ENCODE measurements at regions not wholly inside any gene's neighbourhood (a gene's known extent, or its start where the extent isn't known, plus 50 kb on each side); places are given as distances from the start of the nearest gene placed in this dataset.
"Not testable (repeated sequence)": the region's sequence is repeated elsewhere in the genome, so short reads cannot be mapped to it uniquely, and the experiment has no call there.

- Histone ChIP-seq H3K36me3 (ENCODE audit: insufficient read depth, low read length) (no peaks in the 10 kb centered on the region), H3K4me3 (ENCODE audit: low read depth, low read length) (no peak overlapping the region), H3K27me3 (ENCODE audit: insufficient read depth, low read length) (no peaks in the 10 kb centered on the region), H3K27ac (ENCODE audit: low read depth, low read length) (no peak overlapping the region), H3K4me1 (ENCODE audit: control insufficient read depth, insufficient read depth, low read length, unreplicated experiment) (no peaks in the 10 kb centered on the region), H2AFZ (ENCODE audit: low read length, unreplicated experiment) (no peak overlapping the region), H3K79me2 (ENCODE audit: control insufficient read depth, insufficient read depth, low read length, unreplicated experiment) (no peaks in the 10 kb centered on the region)
Observed at GRCh38 chr6:144969154-144969553, 684.0 kb downstream of the UTRN start.

- Histone ChIP-seq H3K27ac (ENCODE audit: low read depth, low read length) (no peak overlapping the region), H3K27me3 (ENCODE audit: insufficient read depth, low read length) (no peaks in the 10 kb centered on the region), H2AFZ (ENCODE audit: low read length, unreplicated experiment) (no peak overlapping the region), H3K36me3 (ENCODE audit: insufficient read depth, low read length) (no peaks in the 10 kb centered on the region), H3K79me2 (ENCODE audit: control insufficient read depth, insufficient read depth, low read length, unreplicated experiment) (no peaks in the 10 kb centered on the region), H3K4me1 (ENCODE audit: control insufficient read depth, insufficient read depth, low read length, unreplicated experiment) (no peaks in the 10 kb centered on the region), H3K4me3 (ENCODE audit: low read depth, low read length) (no peak overlapping the region)
Observed at GRCh38 chr6:144969602-144970272, 684.6 kb downstream of the UTRN start.

DNA sequence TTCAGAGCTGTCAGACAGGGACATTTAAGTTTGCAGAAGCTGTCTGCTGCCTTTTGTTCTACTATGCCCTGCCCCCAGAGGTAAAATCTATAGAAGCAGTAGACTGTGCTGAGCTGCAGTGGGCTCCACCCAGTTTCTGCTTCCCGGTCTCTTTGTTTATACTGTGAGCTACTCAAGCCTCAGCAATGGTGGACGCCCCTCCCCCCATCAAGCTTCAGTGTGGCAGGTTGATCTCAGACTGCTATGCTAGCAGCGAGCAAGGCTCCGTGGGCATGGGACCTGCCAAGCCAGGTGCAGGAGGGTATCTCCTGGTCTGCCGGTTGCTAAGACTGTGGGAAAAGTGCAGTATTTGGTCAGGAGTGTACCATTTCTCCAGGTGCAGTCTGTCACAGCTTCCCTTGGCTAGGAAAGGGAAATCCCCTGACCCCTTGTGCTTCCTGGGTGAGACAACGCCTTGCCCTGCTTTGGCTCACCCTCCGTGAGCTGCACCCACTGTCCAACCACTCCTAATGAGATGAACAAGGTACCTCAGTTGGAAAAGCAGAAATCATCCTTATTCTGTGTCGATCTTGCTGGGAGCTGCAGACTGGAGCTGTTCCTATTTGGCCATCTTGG is 692.2 kb downstream of the UTRN start:
- not testable (repeated sequence) for H3K27me3 ChIP-seq (ENCODE audit: insufficient read depth, low read length); H3K4me1 ChIP-seq (ENCODE audit: control insufficient read depth, insufficient read depth, low read length, unreplicated experiment); H3K79me2 ChIP-seq (ENCODE audit: control insufficient read depth, insufficient read depth, low read length, unreplicated experiment); H3K36me3 ChIP-seq (ENCODE audit: insufficient read depth, low read length); H3K4me3 ChIP-seq (ENCODE audit: low read depth, low read length); H3K27ac ChIP-seq (ENCODE audit: low read depth, low read length); H2AFZ ChIP-seq (ENCODE audit: low read length, unreplicated experiment)

GRCh38 chr6:144978208-144978607 is 693.1 kb downstream of the UTRN start:
- H3K27ac ChIP-seq (ENCODE audit: low read depth, low read length) = no peak overlapping the region
- no peak overlapping the region for H3K4me3 ChIP-seq (ENCODE audit: low read depth, low read length)
- no peaks in the 10 kb centered on the region for H3K79me2 ChIP-seq (ENCODE audit: control insufficient read depth, insufficient read depth, low read length, unreplicated experiment)
- no peaks in the 10 kb centered on the region for H3K4me1 ChIP-seq (ENCODE audit: control insufficient read depth, insufficient read depth, low read length, unreplicated experiment)
- no peaks in the 10 kb centered on the region for H3K27me3 ChIP-seq (ENCODE audit: insufficient read depth, low read length)
- H3K36me3 ChIP-seq (ENCODE audit: insufficient read depth, low read length) = no peaks in the 10 kb centered on the region
- no peak overlapping the region for H2AFZ ChIP-seq (ENCODE audit: low read length, unreplicated experiment)

DNA sequence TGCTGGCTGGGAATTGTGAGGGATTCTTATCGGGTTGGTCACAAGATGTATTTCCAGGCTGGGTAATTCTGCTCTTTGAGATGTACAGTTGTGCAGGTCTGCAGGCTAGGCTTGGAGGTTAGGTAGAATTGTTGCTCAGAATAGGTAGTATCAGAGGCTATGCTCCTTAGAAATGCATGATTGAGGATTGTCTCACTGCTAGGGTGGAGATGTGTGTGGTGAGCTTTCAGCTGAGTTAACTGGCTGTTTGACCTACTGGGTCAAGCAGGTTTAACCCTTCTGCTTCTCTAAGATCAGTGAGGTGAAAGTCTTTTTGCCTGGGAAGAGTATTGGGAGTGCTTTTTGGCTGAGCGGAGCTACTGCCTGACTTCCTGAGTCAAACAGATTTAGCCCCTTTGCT is 701.1 kb downstream of the UTRN start:
- no peak overlapping the region for H3K27ac ChIP-seq (ENCODE audit: low read depth, low read length)
- H3K27me3 ChIP-seq (ENCODE audit: insufficient read depth, low read length) = no peaks in the 10 kb centered on the region
- no peaks in the 10 kb centered on the region for H3K79me2 ChIP-seq (ENCODE audit: control insufficient read depth, insufficient read depth, low read length, unreplicated experiment)
- no peak overlapping the region for H3K4me3 ChIP-seq (ENCODE audit: low read depth, low read length)
- H3K4me1 ChIP-seq (ENCODE audit: control insufficient read depth, insufficient read depth, low read length, unreplicated experiment) = no peaks in the 10 kb centered on the region
- no peaks in the 10 kb centered on the region for H3K36me3 ChIP-seq (ENCODE audit: insufficient read depth, low read length)
- no peak overlapping the region for H2AFZ ChIP-seq (ENCODE audit: low read length, unreplicated experiment)

- Histone ChIP-seq H3K27ac (ENCODE audit: low read depth, low read length) (no peak overlapping the region), H3K4me1 (ENCODE audit: control insufficient read depth, insufficient read depth, low read length, unreplicated experiment) (no peaks in the 10 kb centered on the region), H3K79me2 (ENCODE audit: control insufficient read depth, insufficient read depth, low read length, unreplicated experiment) (no peaks in the 10 kb centered on the region), H3K27me3 (ENCODE audit: insufficient read depth, low read length) (no peaks in the 10 kb centered on the region), H2AFZ (ENCODE audit: low read length, unreplicated experiment) (no peak overlapping the region), H3K4me3 (ENCODE audit: low read depth, low read length) (no peak overlapping the region), H3K36me3 (ENCODE audit: insufficient read depth, low read length) (no peaks in the 10 kb centered on the region)
Observed at GRCh38 chr6:144989319-144990107, 704.4 kb downstream of the UTRN start.

GRCh38 chr6:144990784-144991183 is 705.6 kb downstream of the UTRN start:
- no peak overlapping the region for H2AFZ ChIP-seq (ENCODE audit: low read length, unreplicated experiment)
- H3K27ac ChIP-seq (ENCODE audit: low read depth, low read length) = no peak overlapping the region
- H3K36me3 ChIP-seq (ENCODE audit: insufficient read depth, low read length) = no peaks in the 10 kb centered on the region
- no peak overlapping the region for H3K4me3 ChIP-seq (ENCODE audit: low read depth, low read length)
- no peaks in the 10 kb centered on the region for H3K27me3 ChIP-seq (ENCODE audit: insufficient read depth, low read length)
- H3K79me2 ChIP-seq (ENCODE audit: control insufficient read depth, insufficient read depth, low read length, unreplicated experiment) = no peaks in the 10 kb centered on the region
- H3K4me1 ChIP-seq (ENCODE audit: control insufficient read depth, insufficient read depth, low read length, unreplicated experiment) = no peaks in the 10 kb centered on the region

DNA sequence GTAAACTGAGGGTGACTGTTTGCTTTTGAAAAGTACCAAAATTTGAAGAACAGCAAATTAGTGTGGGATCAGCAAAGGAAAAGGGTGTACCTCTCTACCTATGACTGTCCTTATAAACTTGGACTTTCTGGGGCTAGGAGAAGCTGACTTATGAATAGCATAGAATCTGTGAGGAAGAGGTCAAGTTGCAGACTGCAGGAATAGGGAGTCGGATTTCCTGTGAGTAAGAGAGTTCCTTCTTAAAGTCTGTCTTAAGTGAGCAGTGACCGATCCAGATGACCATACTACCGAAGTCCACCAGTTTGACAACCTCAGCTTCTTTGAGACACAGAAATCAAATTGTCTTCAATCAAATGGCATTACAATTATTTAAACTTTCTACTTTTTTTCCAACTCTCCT is 708.7 kb downstream of the UTRN start:
- Histone ChIP-seq H3K4me3 (ENCODE audit: low read depth, low read length) (no peak overlapping the region), H3K36me3 (ENCODE audit: insufficient read depth, low read length) (no peaks in the 10 kb centered on the region), H3K27me3 (ENCODE audit: insufficient read depth, low read length) (no peaks in the 10 kb centered on the region), H2AFZ (ENCODE audit: low read length, unreplicated experiment) (no peak overlapping the region), H3K4me1 (ENCODE audit: control insufficient read depth, insufficient read depth, low read length, unreplicated experiment) (no peaks in the 10 kb centered on the region), H3K79me2 (ENCODE audit: control insufficient read depth, insufficient read depth, low read length, unreplicated experiment) (no peaks in the 10 kb centered on the region), H3K27ac (ENCODE audit: low read depth, low read length) (no peak overlapping the region)

GRCh38 chr6:144997996-144998395 is 712.9 kb downstream of the UTRN start:
- H3K27me3 ChIP-seq (ENCODE audit: insufficient read depth, low read length) = no peaks in the 10 kb centered on the region
- no peaks in the 10 kb centered on the region for H3K79me2 ChIP-seq (ENCODE audit: control insufficient read depth, insufficient read depth, low read length, unreplicated experiment)
- no peaks in the 10 kb centered on the region for H3K36me3 ChIP-seq (ENCODE audit: insufficient read depth, low read length)
- no peaks in the 10 kb centered on the region for H3K4me1 ChIP-seq (ENCODE audit: control insufficient read depth, insufficient read depth, low read length, unreplicated experiment)
- no peak overlapping the region for H3K27ac ChIP-seq (ENCODE audit: low read depth, low read length)
- H2AFZ ChIP-seq (ENCODE audit: low read length, unreplicated experiment) = no peak overlapping the region
- no peak overlapping the region for H3K4me3 ChIP-seq (ENCODE audit: low read depth, low read length)

- no peaks in the 10 kb centered on the region for H3K79me2 ChIP-seq (ENCODE audit: control insufficient read depth, insufficient read depth, low read length, unreplicated experiment)
- no peaks in the 10 kb centered on the region for H3K36me3 ChIP-seq (ENCODE audit: insufficient read depth, low read length)
- H3K27me3 ChIP-seq (ENCODE audit: insufficient read depth, low read length) = no peaks in the 10 kb centered on the region
- no peak overlapping the region for H3K27ac ChIP-seq (ENCODE audit: low read depth, low read length)
- H2AFZ ChIP-seq (ENCODE audit: low read length, unreplicated experiment) = no peak overlapping the region
- no peak overlapping the region for H3K4me3 ChIP-seq (ENCODE audit: low read depth, low read length)
- no peaks in the 10 kb centered on the region for H3K4me1 ChIP-seq (ENCODE audit: control insufficient read depth, insufficient read depth, low read length, unreplicated experiment)
Observed at GRCh38 chr6:144999127-144999526, 714.0 kb downstream of the UTRN start.

DNA sequence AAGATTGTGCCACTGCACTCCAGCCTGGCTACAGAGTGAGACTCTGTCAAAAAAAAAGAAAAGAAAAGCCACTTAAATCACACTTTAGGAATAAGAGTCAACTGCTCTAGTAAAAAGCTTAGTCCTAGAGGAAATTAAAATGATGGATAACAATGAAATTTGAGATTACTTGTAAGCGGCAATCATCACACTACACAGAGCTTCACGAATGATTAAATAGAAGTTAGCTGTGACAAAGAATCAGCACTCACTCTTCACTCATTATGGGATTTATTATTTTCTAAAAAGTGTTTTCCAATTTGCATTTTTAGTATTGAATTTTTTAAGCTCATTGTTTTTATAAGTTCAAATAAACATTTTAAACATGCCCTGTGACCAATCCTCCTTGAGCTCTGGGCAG is 718.0 kb downstream of the UTRN start:
- no peaks in the 10 kb centered on the region for H3K4me1 ChIP-seq (ENCODE audit: control insufficient read depth, insufficient read depth, low read length, unreplicated experiment)
- H3K79me2 ChIP-seq (ENCODE audit: control insufficient read depth, insufficient read depth, low read length, unreplicated experiment) = no peaks in the 10 kb centered on the region
- H3K36me3 ChIP-seq (ENCODE audit: insufficient read depth, low read length) = no peaks in the 10 kb centered on the region
- H3K27me3 ChIP-seq (ENCODE audit: insufficient read depth, low read length) = no peaks in the 10 kb centered on the region; the same call in 1 of the 2 replicates
- no peak overlapping the region for H3K27ac ChIP-seq (ENCODE audit: low read depth, low read length)
- H3K4me3 ChIP-seq (ENCODE audit: low read depth, low read length) = no peak overlapping the region
- no peak overlapping the region for H2AFZ ChIP-seq (ENCODE audit: low read length, unreplicated experiment)

Measured in ACC112 (cell line).